H1 (cell line): ENCODE measurements at regions not wholly inside any gene's neighbourhood (a gene's known extent, or its start where the extent isn't known, plus 50 kb on each side); places are given as distances from the start of the nearest gene placed in this dataset.

Experiments used
- CTCF ChIA-PET: fragments of 300-600 bp; sonication (Branson Sonifier 250); formaldehyde crosslinking; loops from one replicate; lab custom pipeline; 2021; ENCODE audit not compliant: partially characterized antibody; lab: Charles Lee
- POLR2A ChIA-PET: fragments of 300-600 bp; sonication (Branson Sonifier 250); formaldehyde crosslinking; loops from one replicate; lab custom pipeline; 2021; ENCODE audit warnings: inconsistent platforms; ENCODE audit not compliant: partially characterized antibody; lab: Charles Lee
- DNase-seq, 2 experiments: peaks; one replicate each; pipeline versions ENCODE4 v3.0.0 to v3.0.0-alpha.2; 2010 to 2022; ENCODE audit warnings: low spot score in 2 of 2, low read depth in 1 of 2, mixed read lengths in 1 of 2
- FAIRE-seq: peaks from 2 replicates; lab custom pipeline; 2011; peaks lifted over from hg19 to GRCh38; lab: Jason Lieb, UNC
- H2AFZ ChIP-seq: 2 replicates; pipeline ENCODE4 v1.8.1; 2012; ENCODE audit warnings: low read length, inconsistent platforms
- H2AK5ac ChIP-seq: 2 replicates; pipeline ENCODE4 v1.6.1; 2013; ENCODE audit warnings: low read depth, low read length
- H2BK120ac ChIP-seq: replicated peaks from 2 replicates; pipeline ENCODE3; 2013; ENCODE audit warnings: low read depth, low read length, inconsistent platforms
- H2BK12ac ChIP-seq: 2 replicates; pipeline ENCODE4 v1.6.1; 2013; ENCODE audit warnings: low read depth, low read length
- H2BK15ac ChIP-seq: 2 replicates; pipeline ENCODE4 v1.6.1; 2013; ENCODE audit warnings: low read length
- H2BK20ac ChIP-seq: 2 replicates; pipeline ENCODE4 v1.6.1; 2013; ENCODE audit warnings: low read length
- H2BK5ac ChIP-seq: 2 replicates; pipeline ENCODE4 v1.6.1; 2013; ENCODE audit warnings: low read depth, low read length
- H3K14ac ChIP-seq: 2 replicates; pipeline ENCODE4 v1.6.1; 2013; ENCODE audit warnings: inconsistent platforms; ENCODE audit not compliant: insufficient read length
- H3K18ac ChIP-seq: 2 replicates; pipeline ENCODE4 v1.6.1; 2013; ENCODE audit warnings: low read length; ENCODE audit errors: extremely low read depth
- H3K23ac ChIP-seq: 2 replicates; pipeline ENCODE4 v1.6.1; 2013; ENCODE audit warnings: inconsistent platforms; ENCODE audit not compliant: insufficient read length
- H3K23me2 ChIP-seq: 2 replicates; pipeline ENCODE4 v1.6.1; 2013; ENCODE audit warnings: low read depth, low read length
- H3K27ac ChIP-seq: 2 replicates; pipeline ENCODE4 v1.6.1; 2011; ENCODE audit warnings: low read depth, low read length, inconsistent platforms
- H3K27me3 ChIP-seq, 4 experiments: replicated peaks in 1 of 4; 1 replicate in 1 of 4; 2 replicates in 3 of 4; pipeline versions ENCODE4 v1.6.1 to v1.8.1; 2011 to 2013; ENCODE audit warnings: low read length in 3 of 4, mild to moderate bottlenecking in 3 of 4, inconsistent platforms in 2 of 4, mixed read lengths in 2 of 4, moderate library complexity in 1 of 4; ENCODE audit not compliant: control insufficient read depth in 3 of 4, insufficient read depth in 3 of 4; ENCODE audit errors: extremely low read depth in 1 of 4
- H3K36me3 ChIP-seq, 4 experiments: 2 replicates each; pipeline versions ENCODE4 v1.6.1 to v1.8.1; 2011 to 2013; ENCODE audit warnings: mild to moderate bottlenecking in 4 of 4, low read length in 3 of 4, moderate library complexity in 2 of 4, control low read depth in 1 of 4, inconsistent platforms in 1 of 4; ENCODE audit not compliant: insufficient read depth in 4 of 4, control insufficient read depth in 2 of 4
- H3K4ac ChIP-seq: replicated peaks from 2 replicates; pipeline ENCODE3; 2013; ENCODE audit warnings: low read length, low read depth, mixed read lengths, inconsistent platforms; ENCODE audit not compliant: insufficient read length
- H3K4me1 ChIP-seq, 4 experiments: replicated peaks in 1 of 4; 1 replicate in 1 of 4; 2 replicates in 3 of 4; pipeline versions ENCODE4 v1.6.1 to v1.8.1; 2011 to 2013; ENCODE audit warnings: low read length in 3 of 4, inconsistent platforms in 2 of 4, mixed read lengths in 1 of 4; ENCODE audit not compliant: insufficient read depth in 4 of 4, control insufficient read depth in 3 of 4
- H3K4me2 ChIP-seq, 2 experiments: 2 replicates each; pipeline versions ENCODE4 v1.6.1 to v1.8.1; 2011 to 2013; ENCODE audit warnings: low read depth in 2 of 2, low read length in 2 of 2, control low read depth in 1 of 2, inconsistent platforms in 1 of 2, mild to moderate bottlenecking in 1 of 2; ENCODE audit not compliant: insufficient read depth in 1 of 2
- H3K4me3 ChIP-seq, 4 experiments: fragments of 200-600, 300-600 bp in 1 of 4; sonication (generic), shearing (Covaris generic), sonication (Bioruptor Twin) in 1 of 4; 2 replicates each; pipeline versions ENCODE4 v1.5.1 to v1.8.1; 2011 to 2016; ENCODE audit warnings: low read length in 4 of 4, low read depth in 3 of 4, control low read depth in 2 of 4, inconsistent platforms in 2 of 4, mild to moderate bottlenecking in 2 of 4, mixed read lengths in 1 of 4, moderate library complexity in 1 of 4; ENCODE audit not compliant: insufficient read depth in 2 of 4; ENCODE audit errors: extremely low read depth in 1 of 4
- H3K56ac ChIP-seq: replicated peaks from 2 replicates; pipeline ENCODE3; 2013; ENCODE audit warnings: low read depth, mild to moderate bottlenecking, mixed read lengths, low read length, inconsistent platforms; ENCODE audit not compliant: insufficient read length
- H3K79me1 ChIP-seq: 2 replicates; pipeline ENCODE4 v1.6.1; 2013; ENCODE audit warnings: low read depth, low read length, control low read depth
- H3K79me2 ChIP-seq, 2 experiments: 2 replicates each; pipeline versions ENCODE4 v1.6.1 to v1.8.1; 2012 to 2013; ENCODE audit warnings: low read length in 2 of 2, mild to moderate bottlenecking in 2 of 2, inconsistent platforms in 1 of 2; ENCODE audit not compliant: insufficient read depth in 2 of 2, control insufficient read depth in 1 of 2
- H3K9ac ChIP-seq, 4 experiments: replicated peaks in 1 of 4; 1 replicate in 1 of 4; 2 replicates in 3 of 4; pipeline versions ENCODE4 v1.6.1 to v1.8.1; 2011 to 2013; ENCODE audit warnings: low read depth in 3 of 4, low read length in 3 of 4, control low read depth in 2 of 4, mild to moderate bottlenecking in 2 of 4, moderate library complexity in 2 of 4, inconsistent platforms in 1 of 4; ENCODE audit errors: extremely low read depth in 1 of 4
- H3K9me3 ChIP-seq, 2 experiments: 2 replicates each; pipeline versions ENCODE4 v1.6.1 to v1.8.1; 2012 to 2013; ENCODE audit warnings: mild to moderate bottlenecking in 2 of 2, moderate library complexity in 2 of 2, control low read depth in 1 of 2, inconsistent platforms in 1 of 2, low read depth in 1 of 2, low read length in 1 of 2, mixed read lengths in 1 of 2; ENCODE audit not compliant: insufficient read depth in 2 of 2
- H4K20me1 ChIP-seq, 2 experiments: replicated peaks in 1 of 2; 2 replicates each; pipeline versions ENCODE3 to v1.8.1; 2011 to 2013; ENCODE audit warnings: inconsistent platforms in 2 of 2, low read length in 2 of 2, mild to moderate bottlenecking in 1 of 2; ENCODE audit not compliant: insufficient read depth in 2 of 2, control insufficient read depth in 1 of 2
- H4K5ac ChIP-seq: 2 replicates; pipeline ENCODE4 v1.6.1; 2013; ENCODE audit warnings: low read length, low read depth, mixed read lengths, inconsistent platforms; ENCODE audit not compliant: insufficient read length
- H4K8ac ChIP-seq: 2 replicates; pipeline ENCODE4 v1.8.0; 2013; ENCODE audit warnings: mild to moderate bottlenecking, moderate library complexity, low read length, inconsistent platforms; ENCODE audit not compliant: insufficient read depth; ENCODE audit errors: extremely low read depth
- H4K91ac ChIP-seq: replicated peaks from 2 replicates; pipeline ENCODE3; 2013; ENCODE audit warnings: low read length, mixed read lengths, inconsistent platforms; ENCODE audit not compliant: insufficient read length
- BCL11A ChIP-seq, 2 experiments: IDR thresholded peaks; one replicate each; pipeline ENCODE4 v1.6.1; 2011; ENCODE audit warnings: low read depth in 2 of 2, low read length in 2 of 2, mild to moderate bottlenecking in 2 of 2
- CHD1 ChIP-seq: IDR thresholded peaks from 2 replicates; pipeline ENCODE4 v1.6.1; 2012; ENCODE audit warnings: low read depth, low read length, improper control_type of control experiment
- CTBP2 ChIP-seq: IDR thresholded peaks from 2 replicates; pipeline ENCODE4 v1.7.0; 2011; ENCODE audit warnings: borderline replicate concordance, mild to moderate bottlenecking, moderate library complexity, mixed read lengths, low read length; ENCODE audit not compliant: insufficient read depth, insufficient read length
- GABPA ChIP-seq: IDR thresholded peaks from 2 replicates; pipeline ENCODE4 v1.6.1; 2011; ENCODE audit warnings: mild to moderate bottlenecking, low read length, moderate library complexity, borderline replicate concordance; ENCODE audit not compliant: insufficient read depth
- JUND ChIP-seq: IDR thresholded peaks from 2 replicates; pipeline ENCODE4 v1.6.1; 2011; ENCODE audit warnings: mild to moderate bottlenecking, improper control_type of control experiment, low read length
- KDM5A ChIP-seq: fragments of 200-600 bp; IDR thresholded peaks from 2 replicates; pipeline ENCODE4 v1.7.1; 2012; ENCODE audit warnings: mild to moderate bottlenecking, low read length, inconsistent platforms, mixed read lengths
- NANOG ChIP-seq: IDR thresholded peaks from 2 replicates; pipeline ENCODE4 v1.6.1; 2011; ENCODE audit warnings: low read length, low read depth, mild to moderate bottlenecking, inconsistent platforms; ENCODE audit not compliant: insufficient read depth, poor library complexity, severe bottlenecking
- NRF1 ChIP-seq: IDR thresholded peaks from 2 replicates; pipeline ENCODE4 v1.6.1; 2011; ENCODE audit warnings: mild to moderate bottlenecking, low read depth, low read length, improper control_type of control experiment
- POLR2AphosphoS5 ChIP-seq: IDR thresholded peaks from 2 replicates; pipeline ENCODE4 v1.6.1; 2011; ENCODE audit warnings: low read depth, low read length
- RAD21 ChIP-seq, 2 experiments: IDR thresholded peaks in 1 of 2; conservative IDR thresholded peaks in 1 of 2; 2 replicates each; pipeline ENCODE4 v1.6.1; 2011; ENCODE audit warnings: low read depth in 2 of 2, low read length in 2 of 2, improper control_type of control experiment in 1 of 2, inconsistent platforms in 1 of 2, mild to moderate bottlenecking in 1 of 2, moderate library complexity in 1 of 2
- RBBP5 ChIP-seq: IDR thresholded peaks from 2 replicates; pipeline ENCODE4 v1.7.1; 2012; ENCODE audit warnings: low read depth, mild to moderate bottlenecking, inconsistent platforms, low read length, moderate library complexity, borderline replicate concordance
- SIX5 ChIP-seq: IDR thresholded peaks from 2 replicates; pipeline ENCODE4 v1.6.1; 2011; ENCODE audit warnings: mild to moderate bottlenecking, low read depth, low read length
- TAF7 ChIP-seq: optimal IDR thresholded peaks from 2 replicates; pipeline ENCODE3; 2011; ENCODE audit warnings: low read depth, mild to moderate bottlenecking, inconsistent platforms, low read length, moderate library complexity, borderline replicate concordance
- WGBS, 2 experiments: shearing (Covaris generic) in 1 of 2; methylation state at CpG; one replicate each; pipeline versions ENCODE4 v1.1.6 to v1.1.7; 2013 to 2015; ENCODE audit warnings: low lambda C conversion rate in 2 of 2, mixed read lengths in 2 of 2, inconsistent platforms in 1 of 2, low coverage in 1 of 2, missing lambda C conversion rate in 1 of 2; ENCODE audit not compliant: insufficient replicate concordance in 2 of 2, insufficient coverage in 1 of 2, insufficient read length in 1 of 2; ENCODE audit errors: extremely low coverage in 1 of 2, missing lambda C conversion rate in 1 of 2; 5-methylcytosine and 5-hydroxymethylcytosine counted together
- TF ChIP-seq, protein P1 (sequence below): IDR thresholded peaks from 2 replicates; pipeline ENCODE4 v1.6.1; 2012; ENCODE audit warnings: inconsistent platforms

DNA sequence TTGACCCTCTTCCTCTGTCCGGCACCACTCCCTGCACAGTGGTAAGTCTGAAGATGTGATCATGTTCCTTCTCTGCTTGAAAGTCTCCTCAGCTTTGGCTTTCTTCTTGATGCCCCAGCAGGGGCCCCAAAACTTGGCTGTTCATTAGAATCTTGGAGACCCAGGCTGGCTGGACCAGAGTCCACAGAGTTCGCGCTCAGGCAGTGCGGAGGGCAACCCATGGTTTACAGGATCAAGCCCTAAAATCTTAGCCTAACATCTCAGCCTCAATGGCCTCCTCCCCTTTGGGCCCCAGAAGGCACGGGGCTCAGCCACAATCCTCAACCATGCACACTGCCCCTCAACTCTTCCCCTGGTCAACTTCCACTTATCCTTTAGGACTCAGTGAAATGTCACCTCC, 72.9 kb upstream of the GTSF1L start:
- no peak overlapping the region for H2AK5ac ChIP-seq
- no peaks in the 10 kb centered on the region for H3K36me3 ChIP-seq
- H3K79me1 ChIP-seq: no peaks in the 10 kb centered on the region
- ChIA-PET POLR2A (no interaction called here), CTCF (interaction anchor here (0.6 kb wide), 1 partner anchor 178 kb away, joined by 3 read pairs; no protein-coding TSS in a partner anchor)
- no peak for FAIRE-seq
- H2BK20ac ChIP-seq: no peak overlapping the region
- no peak overlapping the region for H3K14ac ChIP-seq
- no peak overlapping the region for H2BK15ac ChIP-seq
- H4K91ac ChIP-seq: no peak overlapping the region
- no peaks in the 10 kb centered on the region for H3K79me2 ChIP-seq
- H4K20me1 ChIP-seq: no peaks in the 10 kb centered on the region
- H3K56ac ChIP-seq: no peak overlapping the region
- no peak overlapping the region for H4K8ac ChIP-seq
- no peak overlapping the region for H3K4me2 ChIP-seq
- peaks cover 0 to 1% of the 10 kb centered on the region in 2 experiments; a peak in 1 of 4 replicates for H3K9me3 ChIP-seq
- DNase-seq: no peak
- H3K4me3 ChIP-seq: no peak overlapping the region
- H3K4me1 ChIP-seq: no peaks in the 10 kb centered on the region
- no peak overlapping the region for H3K23ac ChIP-seq
- no peak overlapping the region for H3K27ac ChIP-seq
- H2BK12ac ChIP-seq: no peak overlapping the region
- 90% methylated on average over 5 of the region's 5 CpGs; no CpG with 5 or more reads in 1 of the 2 experiments for WGBS, 2 experiments
- no peaks in the 10 kb centered on the region for H3K27me3 ChIP-seq
- H4K5ac ChIP-seq: no peak overlapping the region
- H2AFZ ChIP-seq: no peak overlapping the region
- no peak overlapping the region for H2BK5ac ChIP-seq
- no peak overlapping the region for H2BK120ac ChIP-seq
- H3K9ac ChIP-seq: no peak overlapping the region
- H3K18ac ChIP-seq: no peak overlapping the region
- H3K4ac ChIP-seq: no peak overlapping the region
- H3K23me2 ChIP-seq: no peaks in the 10 kb centered on the region
- TF ChIP-seq NRF1: no peak
- TF ChIP-seq POLR2AphosphoS5: no peak
- TF ChIP-seq GABPA: no peak
- TF ChIP-seq RAD21 (IDR thresholded peaks at IDR 0.05 in 1 of 2, conservative IDR thresholded peaks at IDR 0.05 in 1 of 2; ENCODE audit: low read depth in 2 of 2, low read length in 2 of 2): no peak
- TF ChIP-seq JUND: no peak
- no peak for TF ChIP-seq CHD1
- TF ChIP-seq NANOG: no peak
- no peak for TF ChIP-seq KDM5A
- no peak for TF ChIP-seq RBBP5
- no peak for TF ChIP-seq TAF7
- TF ChIP-seq, protein P1, sequence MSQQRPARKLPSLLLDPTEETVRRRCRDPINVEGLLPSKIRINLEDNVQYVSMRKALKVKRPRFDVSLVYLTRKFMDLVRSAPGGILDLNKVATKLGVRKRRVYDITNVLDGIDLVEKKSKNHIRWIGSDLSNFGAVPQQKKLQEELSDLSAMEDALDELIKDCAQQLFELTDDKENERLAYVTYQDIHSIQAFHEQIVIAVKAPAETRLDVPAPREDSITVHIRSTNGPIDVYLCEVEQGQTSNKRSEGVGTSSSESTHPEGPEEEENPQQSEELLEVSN: no peak
- no peak for TF ChIP-seq BCL11A (IDR thresholded peaks at IDR 0.05; ENCODE audit: low read depth in 2 of 2, low read length in 2 of 2)
- no peak for TF ChIP-seq SIX5
- TF ChIP-seq CTBP2: no peak
